ENCODE measurements at regions not wholly inside any gene's neighbourhood (a gene's known extent, or its start where the extent isn't known, plus 50 kb on each side); places are given as distances from the start of the nearest gene placed in this dataset.

GRCh38 chr1:208332774-208333126, 88.6 kb upstream of the PLXNA2 start:
- TF ChIP-seq EP300 (IDR thresholded peaks at IDR 0.05) (no peak), POLR2A (IDR thresholded peaks at IDR 0.05) (no peak)

All from sigmoid colon (tissue), 4 donors.